SK-N-SH (cell line): ENCODE measurements at regions not wholly inside any gene's neighbourhood (a gene's known extent, or its start where the extent isn't known, plus 50 kb on each side); places are given as distances from the start of the nearest gene placed in this dataset.

Experiments
- CTCF ChIP-seq: fragments of 200-600 bp; sonication (generic); IDR thresholded peaks from 2 replicates; pipeline ENCODE4 v1.6.1; 2017; ENCODE audit warnings: antibody characterized with exemption, mild to moderate bottlenecking, moderate library complexity
- ELF1 ChIP-seq: IDR thresholded peaks from 2 replicates; pipeline ENCODE4 v1.4.0; 2012
- EP300 ChIP-seq, 2 experiments: IDR thresholded peaks; 2 replicates each; pipeline versions ENCODE4 v1.4.0 to v1.6.1; 2012; ENCODE audit warnings: borderline replicate concordance in 1 of 2, low read depth in 1 of 2, low read length in 1 of 2
- EZH2phosphoT487 ChIP-seq: fragments of 200-600 bp; sonication (generic); IDR thresholded peaks from 2 replicates; pipeline ENCODE4 v1.6.1; 2017; ENCODE audit warnings: low read depth, mixed run types, mild to moderate bottlenecking, antibody characterized with exemption, moderate library complexity, borderline replicate concordance
- GABPA ChIP-seq: IDR thresholded peaks from 2 replicates; pipeline ENCODE4 v1.4.0; 2012; ENCODE audit warnings: low read depth, mild to moderate bottlenecking
- GATA2 ChIP-seq: sonication (generic); formaldehyde crosslinking; IDR thresholded peaks from 2 replicates; pipeline ENCODE4 v1.5.0; 2020; ENCODE audit warnings: mild to moderate bottlenecking, missing genetic modification reagents
- MAX ChIP-seq: IDR thresholded peaks from 2 replicates; pipeline ENCODE4 v1.4.0; 2012; ENCODE audit warnings: low read depth
- MXI1 ChIP-seq: IDR thresholded peaks from 2 replicates; pipeline ENCODE4 v1.6.1; 2012; ENCODE audit warnings: mild to moderate bottlenecking, low read depth, low read length, improper control_type of control experiment
- NFIC ChIP-seq: IDR thresholded peaks from 2 replicates; pipeline ENCODE4 v1.4.0; 2012; ENCODE audit warnings: borderline replicate concordance
- PBX3 ChIP-seq: IDR thresholded peaks from 2 replicates; pipeline ENCODE4; 2012
- POLR2AphosphoS5 ChIP-seq: IDR thresholded peaks from 2 replicates; pipeline ENCODE4 v1.6.1; 2012; ENCODE audit warnings: low read depth, low read length
- RAD21 ChIP-seq: IDR thresholded peaks from 2 replicates; pipeline ENCODE4 v1.6.1; 2012; ENCODE audit warnings: mild to moderate bottlenecking, low read length
- REST ChIP-seq: IDR thresholded peaks from 2 replicates; pipeline ENCODE4 v1.6.1; 2012; ENCODE audit warnings: mild to moderate bottlenecking, low read depth, low read length, moderate library complexity
- TAF1 ChIP-seq: IDR thresholded peaks from 2 replicates; pipeline ENCODE4 v1.6.1; 2012; ENCODE audit warnings: low read depth, mild to moderate bottlenecking, low read length, moderate library complexity, borderline replicate concordance

GRCh38 chr2:18284331-18284730, 276.1 kb downstream of the RDH14 start:
- TF ChIP-seq CTCF (no peak), EP300 (IDR thresholded peaks at IDR 0.05; ENCODE audit: borderline replicate concordance in 1 of 2, low read depth in 1 of 2, low read length in 1 of 2) (no peak), GATA2 (CRISPR knock-in tag) (no peak), REST (no peak), GABPA (no peak), PBX3 (no peak), MAX (no peak), RAD21 (no peak), POLR2AphosphoS5 (no peak), TAF1 (no peak), EZH2phosphoT487 (no peak), NFIC (no peak), ELF1 (no peak), MXI1 (no peak)
